OCI-LY3 (cell line): ENCODE measurements at regions not wholly inside any gene's neighbourhood (a gene's known extent, or its start where the extent isn't known, plus 50 kb on each side); places are given as distances from the start of the nearest gene placed in this dataset.
"Not testable (repeated sequence)": the region's sequence is repeated elsewhere in the genome, so short reads cannot be mapped to it uniquely, and the experiment has no call there.

ENCODE experiments used
- H2AFZ ChIP-seq: fragments of 200-600, 300-600 bp; shearing (Covaris generic); 2 replicates; pipeline ENCODE4 v1.6.0; 2014; ENCODE audit warnings: antibody characterized with exemption, low read depth, low read length
- H3K27ac ChIP-seq: fragments of 200-600, 300-600 bp; sonication (generic); 2 replicates; pipeline ENCODE4 v1.5.1; 2014; ENCODE audit warnings: mild to moderate bottlenecking, low read length, moderate library complexity, mixed read lengths
- H3K27me3 ChIP-seq: fragments of 200-600, 300-600 bp; sonication (generic); 2 replicates; pipeline ENCODE4 v1.6.1; 2014; ENCODE audit warnings: low read depth, low read length, mixed read lengths
- H3K36me3 ChIP-seq: fragments of 200-600, 300-600 bp; sonication (generic); replicated peaks from 2 replicates; pipeline ENCODE3; 2014; ENCODE audit warnings: low read depth, low read length, mixed read lengths
- H3K4me1 ChIP-seq: fragments of 300-600, 200-600 bp; sonication (generic); 2 replicates; pipeline ENCODE4 v1.6.1; 2014; ENCODE audit warnings: low read length, mixed read lengths
- H3K4me2 ChIP-seq: fragments of 200-600, 300-600 bp; sonication (generic); 2 replicates; pipeline ENCODE4 v1.6.1; 2014; ENCODE audit warnings: low read length, mixed read lengths
- H3K4me3 ChIP-seq: fragments of 300-600, 200-600 bp; sonication (generic); 2 replicates; pipeline ENCODE4 v1.5.1; 2014; ENCODE audit warnings: antibody characterized with exemption, mild to moderate bottlenecking, low read length, moderate library complexity
- H3K79me2 ChIP-seq: fragments of 300-600, 200-600 bp; shearing (Covaris generic); 2 replicates; pipeline ENCODE4 v1.6.1; 2014; ENCODE audit warnings: mild to moderate bottlenecking, low read length, mixed read lengths
- H3K9ac ChIP-seq: fragments of 300-600, 200-600 bp; shearing (Covaris generic); 2 replicates; pipeline ENCODE4 v1.6.0; 2014; ENCODE audit warnings: mild to moderate bottlenecking, low read length, moderate library complexity
- H3K9me3 ChIP-seq: fragments of 200-600, 300-600 bp; shearing (Covaris generic); 2 replicates; pipeline ENCODE4 v1.6.1; 2014; ENCODE audit warnings: low read length, mixed read lengths; ENCODE audit not compliant: insufficient read depth
- H4K20me1 ChIP-seq: fragments of 200-600, 300-600 bp; sonication (generic); 2 replicates; pipeline ENCODE4 v1.6.1; 2016; ENCODE audit warnings: low read length, mixed read lengths; ENCODE audit not compliant: insufficient read depth
- CTCF ChIP-seq: fragments of 200-600, 300-600 bp; sonication (generic); IDR thresholded peaks from 2 replicates; pipeline ENCODE4 v1.5.1; 2014; ENCODE audit warnings: antibody characterized with exemption, low read length, low read depth
- EZH2phosphoT487 ChIP-seq: fragments of 200-600 bp; shearing (Covaris generic); IDR thresholded peaks from 2 replicates; pipeline ENCODE4 v1.6.1; 2018; ENCODE audit warnings: antibody characterized with exemption, mixed run types, low read depth

DNA sequence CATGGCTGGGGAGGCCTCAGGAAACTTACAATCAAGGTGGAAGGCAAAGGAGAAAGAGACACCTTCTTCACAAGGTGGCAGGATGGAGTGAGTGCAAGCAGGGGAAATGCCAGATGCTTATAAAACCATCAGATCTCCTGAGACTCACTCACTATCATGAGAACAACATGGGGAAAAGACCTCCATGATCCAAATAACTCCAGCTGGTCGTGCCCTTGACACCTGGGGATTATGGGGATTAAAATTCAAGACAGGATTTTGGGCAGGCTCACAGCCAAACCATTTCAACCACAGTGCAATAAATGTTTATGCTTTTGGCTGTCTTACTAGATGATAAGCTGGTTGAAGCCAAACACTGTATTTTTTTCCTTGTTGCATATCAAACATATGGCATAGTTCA is 1112.4 kb downstream of the STIM2 start:
- Histone ChIP-seq H3K79me2 (no peaks in the 10 kb centered on the region), H3K4me2 (no peak overlapping the region), H3K36me3 (no peaks in the 10 kb centered on the region), H2AFZ (no peak overlapping the region), H3K9ac (no peak overlapping the region), H3K27ac (no peak overlapping the region), H3K27me3 (no peaks in the 10 kb centered on the region), H3K4me1 (no peaks in the 10 kb centered on the region), H3K4me3 (no peak overlapping the region), H4K20me1 (no peaks in the 10 kb centered on the region), H3K9me3 (no peaks in the 10 kb centered on the region)
- TF ChIP-seq EZH2phosphoT487: no peak
- no peak for TF ChIP-seq CTCF

DNA sequence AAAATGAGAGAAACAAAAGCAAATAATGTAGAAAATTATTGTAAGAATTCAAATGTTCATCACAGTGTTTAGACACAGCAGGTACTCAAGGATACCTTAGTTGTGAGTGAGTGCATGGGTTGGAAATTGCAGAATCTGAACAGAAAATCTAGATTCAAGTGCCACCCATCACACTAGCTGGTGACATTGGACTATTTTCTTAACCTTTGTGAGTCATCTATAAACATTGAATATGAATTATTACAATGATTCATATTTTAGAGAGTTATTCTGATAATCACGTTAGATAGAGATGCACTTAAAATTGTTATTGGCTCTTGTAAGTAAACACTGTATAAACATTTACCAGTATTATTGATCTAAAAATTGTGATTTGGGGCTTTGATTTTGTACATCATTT is 1113.1 kb downstream of the STIM2 start:
- Histone ChIP-seq H2AFZ (no peak overlapping the region), H3K4me3 (no peak overlapping the region), H3K79me2 (no peaks in the 10 kb centered on the region), H3K27me3 (no peaks in the 10 kb centered on the region), H3K4me2 (no peak overlapping the region), H4K20me1 (no peaks in the 10 kb centered on the region), H3K4me1 (no peaks in the 10 kb centered on the region), H3K36me3 (no peaks in the 10 kb centered on the region), H3K9ac (no peak overlapping the region), H3K27ac (no peak overlapping the region), H3K9me3 (no peaks in the 10 kb centered on the region)
- no peak for TF ChIP-seq EZH2phosphoT487
- no peak for TF ChIP-seq CTCF

DNA sequence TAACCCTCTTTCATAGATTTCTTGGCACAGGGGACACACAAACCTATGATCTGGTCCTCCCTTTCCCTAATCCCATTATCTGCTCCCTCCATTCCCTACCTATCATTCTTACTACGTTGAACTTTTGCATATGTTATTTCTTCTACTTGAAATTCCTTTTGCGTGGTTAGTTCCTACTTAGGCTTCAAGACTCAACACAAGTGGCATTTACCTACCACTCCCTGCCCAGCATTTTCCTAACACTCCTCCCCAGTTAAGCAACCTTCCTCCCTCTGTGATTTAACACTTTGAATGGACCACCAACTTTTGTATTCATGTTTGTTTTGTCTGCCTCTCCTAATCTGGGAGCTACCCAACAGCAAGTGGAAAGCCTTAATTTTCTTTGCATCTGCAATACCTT is 1113.7 kb downstream of the STIM2 start:
- H3K4me2 ChIP-seq: no peak overlapping the region
- H3K79me2 ChIP-seq: no peaks in the 10 kb centered on the region
- no peak overlapping the region for H2AFZ ChIP-seq
- TF ChIP-seq CTCF (no peak), EZH2phosphoT487 (no peak)
- H3K36me3 ChIP-seq: no peaks in the 10 kb centered on the region
- H3K27me3 ChIP-seq: no peaks in the 10 kb centered on the region
- no peak overlapping the region for H3K27ac ChIP-seq
- no peaks in the 10 kb centered on the region for H3K9me3 ChIP-seq
- H3K9ac ChIP-seq: no peak overlapping the region
- H4K20me1 ChIP-seq: no peaks in the 10 kb centered on the region
- no peaks in the 10 kb centered on the region for H3K4me1 ChIP-seq
- H3K4me3 ChIP-seq: no peak overlapping the region

DNA sequence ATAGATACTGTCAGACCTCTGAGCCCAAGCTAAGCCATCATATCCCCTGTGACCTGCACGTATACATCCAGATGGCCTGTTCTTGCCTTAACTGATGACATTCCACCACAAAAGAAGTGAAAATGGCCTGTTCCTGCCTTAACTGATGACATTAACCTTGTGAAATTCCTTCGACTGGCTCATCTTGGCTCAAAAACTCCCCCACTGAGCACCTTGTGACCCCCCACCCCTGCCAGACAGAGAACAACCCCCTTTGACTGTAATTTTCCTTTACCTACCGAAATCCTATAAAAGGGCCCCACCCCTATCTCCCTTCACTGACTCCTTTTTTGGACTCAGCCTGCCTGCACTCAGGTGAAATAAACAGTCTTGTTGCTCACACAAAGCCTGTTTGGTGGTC is 1114.2 kb downstream of the STIM2 start:
- H3K4me2 ChIP-seq, H3K9me3 ChIP-seq, H3K27ac ChIP-seq, H3K4me3 ChIP-seq, H3K27me3 ChIP-seq, H2AFZ ChIP-seq, H4K20me1 ChIP-seq, H3K79me2 ChIP-seq, H3K4me1 ChIP-seq, H3K36me3 ChIP-seq, H3K9ac ChIP-seq: not testable (repeated sequence)

GRCh38 chr4:27978427-27979109 is 1117.9 kb downstream of the STIM2 start:
- not testable (repeated sequence) for H3K4me3 ChIP-seq

More at GRCh38 chr4:27978427-27979109, 1117.9 kb downstream of the STIM2 start:
- not testable (repeated sequence) for H3K36me3 ChIP-seq, H3K27ac ChIP-seq, H3K27me3 ChIP-seq, H3K9ac ChIP-seq, H3K79me2 ChIP-seq, H3K4me2 ChIP-seq, H4K20me1 ChIP-seq, H3K4me1 ChIP-seq, H3K9me3 ChIP-seq, H2AFZ ChIP-seq
